HG02798 (cell line): ENCODE measurements at regions not wholly inside any gene's neighbourhood (a gene's known extent, or its start where the extent isn't known, plus 50 kb on each side); places are given as distances from the start of the nearest gene placed in this dataset.
"Not testable (repeated sequence)": the region's sequence is repeated elsewhere in the genome, so short reads cannot be mapped to it uniquely, and the experiment has no call there.

Source experiments
- ATAC-seq: cut with Tn5 transposase; IDR thresholded peaks from one replicate; pipeline ENCODE4 v1.9.1; 2021; ENCODE audit warnings: mild to moderate bottlenecking; ENCODE audit not compliant: unreplicated experiment, poor library complexity

GRCh38 chr10:78657163-78657861, 411.5 kb upstream of the ZMIZ1 start:
- peak; percentile 57 for ATAC-seq

- no peak for ATAC-seq
Observed at GRCh38 chr10:78657862-78658165, 411.0 kb upstream of the ZMIZ1 start.

DNA sequence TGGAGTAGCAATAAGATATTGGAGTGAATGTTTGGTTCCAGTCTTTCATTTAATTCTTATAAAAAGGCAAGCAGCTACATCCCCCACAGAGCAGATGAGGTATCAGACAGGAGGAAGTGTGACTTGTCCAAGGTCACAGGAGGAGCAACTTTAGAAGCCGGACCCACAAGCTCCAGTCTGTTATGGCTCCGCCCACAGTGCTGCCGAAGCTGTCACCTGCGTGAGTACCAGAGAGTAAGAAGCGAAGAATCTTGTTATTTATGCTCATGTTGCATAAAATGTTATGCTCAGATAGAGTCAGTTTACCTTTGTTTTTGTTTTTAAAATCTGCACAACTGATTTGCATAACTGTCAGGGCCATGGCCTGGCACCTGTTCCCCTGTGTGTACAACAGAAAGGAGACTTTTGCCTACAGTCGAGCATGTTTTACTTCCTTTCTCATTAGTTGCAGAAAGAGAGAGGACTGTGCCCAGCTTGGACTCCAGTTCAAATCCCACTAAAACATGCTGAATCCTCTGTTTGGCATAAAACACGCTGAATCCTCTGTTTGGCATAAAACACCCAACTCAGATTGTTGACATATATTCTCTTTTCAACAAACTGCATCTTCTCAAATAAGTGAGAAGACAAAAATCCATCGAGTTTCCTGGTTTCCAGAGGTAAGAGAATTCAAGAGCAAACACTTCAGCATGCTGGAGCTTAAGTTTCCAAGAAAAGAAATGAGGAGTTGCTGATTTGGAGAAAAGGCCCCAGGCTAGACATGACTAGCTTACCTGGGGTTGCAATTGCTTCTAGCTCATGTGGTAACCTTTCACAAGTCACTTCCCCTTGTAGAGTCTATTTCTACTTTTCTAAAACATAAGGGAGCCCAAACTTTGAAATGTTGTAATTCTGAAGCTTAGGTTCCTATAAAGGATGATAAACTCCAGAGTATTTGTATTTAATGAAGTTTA, 409.8 kb upstream of the ZMIZ1 start:
- peak; percentile 78 for ATAC-seq

GRCh38 chr10:78659598-78659967, 409.2 kb upstream of the ZMIZ1 start:
- ATAC-seq: no peak

- no peak for ATAC-seq
Observed at GRCh38 chr10:78660446-78661106, 408.2 kb upstream of the ZMIZ1 start.

GRCh38 chr10:78663721-78664120, 405.0 kb upstream of the ZMIZ1 start:
- no peak for ATAC-seq

- no peak for ATAC-seq
Observed at GRCh38 chr10:78664929-78665553, 403.7 kb upstream of the ZMIZ1 start.

DNA sequence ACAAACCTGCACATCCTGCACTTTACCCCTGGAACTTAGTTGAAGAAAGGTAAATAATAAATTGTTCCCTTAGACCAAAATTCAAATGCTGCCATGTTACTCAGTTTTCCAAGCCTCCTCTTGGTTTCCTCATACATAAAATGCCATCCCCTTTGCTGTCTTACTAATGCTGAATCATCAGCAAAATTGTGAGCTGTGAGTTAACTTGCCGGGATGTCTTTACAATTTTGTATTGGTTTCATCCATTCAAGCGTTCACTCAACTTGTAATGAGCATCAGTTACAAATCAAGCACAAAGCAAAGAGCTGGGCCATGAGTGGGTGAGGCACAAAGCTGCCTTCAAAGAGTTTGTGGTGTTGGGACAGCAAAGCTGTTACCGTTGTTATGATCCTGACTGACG, 395.8 kb upstream of the ZMIZ1 start:
- no peak for ATAC-seq

GRCh38 chr10:78681141-78681540, 387.6 kb upstream of the ZMIZ1 start:
- ATAC-seq: not testable (repeated sequence)

- not testable (repeated sequence) for ATAC-seq
Observed at GRCh38 chr10:78681986-78682385, 386.8 kb upstream of the ZMIZ1 start.

DNA sequence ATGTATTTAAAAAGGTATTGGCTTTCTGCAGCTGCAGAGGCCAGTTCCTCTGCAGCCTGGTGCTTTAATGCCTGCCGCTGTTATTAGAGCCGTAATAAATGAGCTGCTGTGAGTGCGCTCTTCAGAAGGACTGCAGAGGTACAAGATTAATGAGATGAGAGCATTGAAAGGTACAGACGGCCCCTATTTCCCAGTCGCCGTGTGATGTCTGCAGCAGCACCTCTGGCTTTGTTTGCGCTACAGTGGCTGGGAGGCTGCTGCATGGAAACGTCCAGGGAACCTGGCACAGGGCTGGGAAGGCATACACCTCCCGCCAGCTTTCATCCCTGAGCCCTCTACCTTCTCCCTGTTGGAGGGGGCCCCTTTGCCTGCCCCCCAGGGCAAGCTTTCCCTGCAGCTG, 383.8 kb upstream of the ZMIZ1 start:
- no peak for ATAC-seq

GRCh38 chr10:78685466-78686103, 383.2 kb upstream of the ZMIZ1 start:
- no peak for ATAC-seq

- no peak for ATAC-seq
Observed at GRCh38 chr10:78686444-78687060, 382.2 kb upstream of the ZMIZ1 start.

DNA sequence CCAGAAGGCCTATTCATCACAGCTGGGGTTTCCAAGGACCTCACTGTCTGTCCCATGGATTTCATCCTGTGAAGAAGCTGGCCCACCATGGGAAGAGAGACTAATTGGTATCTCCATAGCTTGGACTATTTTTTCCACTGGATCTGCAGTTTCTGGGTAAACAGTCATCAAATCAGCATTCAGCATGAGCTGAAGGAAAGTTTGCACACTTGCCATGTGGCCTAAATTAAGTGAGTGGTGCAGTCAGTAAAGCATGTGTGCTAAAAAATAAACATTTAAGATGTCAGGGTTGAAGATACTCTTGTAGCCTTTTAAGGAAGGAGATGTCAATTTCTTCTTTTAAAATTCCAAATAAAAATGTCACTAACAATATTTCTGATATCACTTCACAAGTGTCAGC, 381.1 kb upstream of the ZMIZ1 start:
- ATAC-seq: no peak

GRCh38 chr10:78688230-78688900, 380.4 kb upstream of the ZMIZ1 start:
- ATAC-seq: no peak

GRCh38 chr10:78688901-78689583, 379.7 kb upstream of the ZMIZ1 start:
- no peak for ATAC-seq

GRCh38 chr10:78689584-78689935, 379.2 kb upstream of the ZMIZ1 start:
- no peak for ATAC-seq

GRCh38 chr10:78690354-78691111, 378.2 kb upstream of the ZMIZ1 start:
- no peak for ATAC-seq
